Mucosa of descending colon (tissue), 3 donors: ENCODE measurements at regions not wholly inside any gene's neighbourhood (a gene's known extent, or its start where the extent isn't known, plus 50 kb on each side); places are given as distances from the start of the nearest gene placed in this dataset.
A peak's percentile ranks its signal among the peaks of the same experiment; 100 is the strongest.
"Not testable (repeated sequence)": the region's sequence is repeated elsewhere in the genome, so short reads cannot be mapped to it uniquely, and the experiment has no call there.

Source experiments
- ATAC-seq: fragments of 200-7000 bp; cut with Tn5 transposase; one replicate; pipeline ENCODE4 v1.9.1; 2020; ENCODE audit warnings: mild to moderate bottlenecking, moderate library complexity
- DNase-seq, 3 donors: peaks; one replicate each; pipeline ENCODE4 v3.0.0-alpha.2; 2020
- H3K36me3 ChIP-seq: fragments of 200-600 bp; one replicate; pipeline ENCODE4 v1.8.0; 2021; ENCODE audit warnings: low read depth, mild to moderate bottlenecking
- H3K4me1 ChIP-seq: fragments of 200-600 bp; one replicate; pipeline ENCODE4 v1.8.0; 2021; ENCODE audit warnings: low read depth, mild to moderate bottlenecking
- H3K4me3 ChIP-seq: fragments of 200-600 bp; one replicate; pipeline ENCODE4 v1.8.0; 2021; ENCODE audit warnings: mild to moderate bottlenecking
- H3K9me3 ChIP-seq: fragments of 200-600 bp; one replicate; pipeline ENCODE4 v1.8.0; 2021; ENCODE audit warnings: mild to moderate bottlenecking
- intact Hi-C, 2 donors: fragments of 100-400 bp; cut with DNase I in 1 of 2; cut with micrococcal nuclease in 1 of 2; formaldehyde crosslinking; loops; one replicate each; pipeline versions ENCODE4 v1.11.0 to v1.11.1; 2022; cut with DNase I, micrococcal nuclease
- TF ChIP-seq, protein P1 (sequence below): fragments of 200-600 bp; IDR thresholded peaks from one replicate; pipeline ENCODE4 v1.8.0; 2022; ENCODE audit warnings: antibody characterized with exemption, mild to moderate bottlenecking
- donor health status: DM: no; HTN: no; CAD: no; lungs with moderate emphysema.
- donor health status: DM: no; HTN: no; CAD: no.
- donor health status: DM: no; HTN: yes; CAD: no.

DNA sequence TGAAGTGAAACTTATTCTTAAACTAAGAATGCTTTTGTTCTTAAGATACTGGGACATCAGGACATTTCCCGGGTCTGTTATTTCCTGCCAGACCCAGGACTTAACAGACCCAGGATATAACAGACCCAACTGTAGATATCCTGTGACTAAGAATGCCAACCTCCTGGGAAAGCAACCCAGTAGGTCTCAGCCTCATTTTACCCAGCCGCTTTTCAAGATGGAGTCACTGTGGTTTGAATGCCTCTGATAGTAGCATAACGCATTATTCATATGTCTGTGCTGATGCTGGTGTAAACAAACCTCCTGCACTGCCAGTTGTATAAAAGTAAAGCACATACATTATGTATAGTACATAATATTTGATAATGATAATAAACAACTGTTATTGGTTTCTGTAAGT, 185.8 kb upstream of the GPRIN3 start:
- Histone ChIP-seq H3K36me3 (no peaks in the 10 kb centered on the region), H3K9me3 (no peaks in the 10 kb centered on the region), H3K4me1 (no peaks in the 10 kb centered on the region), H3K4me3 (no peak overlapping the region)
- ATAC-seq (no peak), DNase-seq (no peak)
- TF ChIP-seq, protein P1, sequence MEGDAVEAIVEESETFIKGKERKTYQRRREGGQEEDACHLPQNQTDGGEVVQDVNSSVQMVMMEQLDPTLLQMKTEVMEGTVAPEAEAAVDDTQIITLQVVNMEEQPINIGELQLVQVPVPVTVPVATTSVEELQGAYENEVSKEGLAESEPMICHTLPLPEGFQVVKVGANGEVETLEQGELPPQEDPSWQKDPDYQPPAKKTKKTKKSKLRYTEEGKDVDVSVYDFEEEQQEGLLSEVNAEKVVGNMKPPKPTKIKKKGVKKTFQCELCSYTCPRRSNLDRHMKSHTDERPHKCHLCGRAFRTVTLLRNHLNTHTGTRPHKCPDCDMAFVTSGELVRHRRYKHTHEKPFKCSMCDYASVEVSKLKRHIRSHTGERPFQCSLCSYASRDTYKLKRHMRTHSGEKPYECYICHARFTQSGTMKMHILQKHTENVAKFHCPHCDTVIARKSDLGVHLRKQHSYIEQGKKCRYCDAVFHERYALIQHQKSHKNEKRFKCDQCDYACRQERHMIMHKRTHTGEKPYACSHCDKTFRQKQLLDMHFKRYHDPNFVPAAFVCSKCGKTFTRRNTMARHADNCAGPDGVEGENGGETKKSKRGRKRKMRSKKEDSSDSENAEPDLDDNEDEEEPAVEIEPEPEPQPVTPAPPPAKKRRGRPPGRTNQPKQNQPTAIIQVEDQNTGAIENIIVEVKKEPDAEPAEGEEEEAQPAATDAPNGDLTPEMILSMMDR, result no peak
- intact Hi-C loops, result no loop called here

DNA sequence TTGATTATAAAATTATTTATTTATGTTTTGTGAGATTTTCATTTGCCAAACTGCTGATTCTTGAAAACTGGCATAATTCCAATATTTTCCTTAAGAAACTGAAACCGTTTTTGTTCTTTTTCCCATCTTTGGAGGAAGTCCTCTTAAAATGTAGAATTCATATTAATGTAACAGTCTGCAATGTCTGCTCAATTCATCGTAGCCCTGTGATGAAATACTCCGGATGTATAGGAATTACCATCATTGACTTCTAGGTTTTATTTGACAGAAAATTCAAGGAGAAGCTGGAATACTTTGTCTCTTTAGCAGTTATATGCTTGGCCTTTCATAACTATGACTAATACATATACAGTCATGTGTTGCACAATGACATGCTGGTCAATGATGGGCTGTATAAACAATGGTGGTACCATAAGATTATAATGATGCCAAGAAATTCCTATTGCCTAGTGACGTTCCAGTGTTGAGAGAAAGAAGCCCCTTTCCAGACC, 185.0 kb upstream of the GPRIN3 start:
- TF ChIP-seq, protein P1, result no peak
- no peaks in the 10 kb centered on the region for H3K9me3 ChIP-seq
- H3K4me3 ChIP-seq, result no peak overlapping the region
- DNase-seq (no peak), ATAC-seq (peak; percentile 38)
- H3K4me1 ChIP-seq, result no peaks in the 10 kb centered on the region
- intact Hi-C loops, result no loop called here
- no peaks in the 10 kb centered on the region for H3K36me3 ChIP-seq

DNA sequence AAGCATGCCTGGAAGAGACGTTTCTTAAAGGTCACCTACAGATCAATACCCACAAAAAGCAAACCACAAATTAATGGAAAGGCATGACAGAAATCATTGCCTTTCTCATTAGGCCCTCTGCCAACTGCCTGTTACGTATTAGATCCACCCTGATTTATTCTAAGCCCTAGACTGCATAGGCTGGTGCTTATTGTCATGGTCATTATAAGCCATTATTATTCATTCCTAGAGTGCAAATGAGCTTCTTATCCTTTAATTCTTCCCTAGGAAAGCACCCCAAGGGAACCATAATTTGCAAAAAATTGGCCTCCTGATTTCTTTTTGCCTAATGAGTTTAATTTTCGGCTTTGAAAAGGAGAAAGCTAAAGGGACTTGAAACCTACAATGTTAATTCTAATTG, 184.2 kb upstream of the GPRIN3 start:
- no peak for DNase-seq
- TF ChIP-seq, protein P1, result no peak
- H3K9me3 ChIP-seq, result no peaks in the 10 kb centered on the region
- no peak for ATAC-seq
- intact Hi-C loops, result no loop called here
- no peaks in the 10 kb centered on the region for H3K4me1 ChIP-seq
- no peaks in the 10 kb centered on the region for H3K36me3 ChIP-seq
- no peak overlapping the region for H3K4me3 ChIP-seq

DNA sequence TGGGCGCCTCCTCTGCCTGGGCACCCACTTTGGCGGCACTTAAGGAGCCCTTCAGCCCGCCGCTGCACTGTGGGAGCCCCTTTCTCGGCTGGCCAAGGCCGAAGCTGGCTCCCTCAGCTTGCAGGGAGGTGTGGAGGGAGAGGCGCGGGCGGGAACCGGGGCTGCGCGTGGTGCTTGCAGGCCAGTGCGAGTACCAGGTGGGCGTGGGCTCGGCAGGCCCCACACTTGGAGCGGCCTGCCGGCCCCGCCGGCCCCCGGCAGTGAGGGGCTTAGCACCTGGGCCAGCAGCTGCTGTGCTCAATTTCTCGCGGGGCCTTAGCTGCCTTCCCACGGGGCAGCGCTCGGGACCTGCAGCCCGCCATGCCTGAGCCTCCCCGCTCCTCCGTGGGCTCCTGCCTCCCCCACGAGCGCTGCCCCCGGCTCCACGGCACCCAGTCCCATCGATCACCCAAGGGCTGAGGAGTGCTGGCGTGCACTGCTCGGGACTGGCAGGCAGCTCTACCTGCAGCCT, 182.4 kb upstream of the GPRIN3 start:
- ATAC-seq, result not testable (repeated sequence)

DNA sequence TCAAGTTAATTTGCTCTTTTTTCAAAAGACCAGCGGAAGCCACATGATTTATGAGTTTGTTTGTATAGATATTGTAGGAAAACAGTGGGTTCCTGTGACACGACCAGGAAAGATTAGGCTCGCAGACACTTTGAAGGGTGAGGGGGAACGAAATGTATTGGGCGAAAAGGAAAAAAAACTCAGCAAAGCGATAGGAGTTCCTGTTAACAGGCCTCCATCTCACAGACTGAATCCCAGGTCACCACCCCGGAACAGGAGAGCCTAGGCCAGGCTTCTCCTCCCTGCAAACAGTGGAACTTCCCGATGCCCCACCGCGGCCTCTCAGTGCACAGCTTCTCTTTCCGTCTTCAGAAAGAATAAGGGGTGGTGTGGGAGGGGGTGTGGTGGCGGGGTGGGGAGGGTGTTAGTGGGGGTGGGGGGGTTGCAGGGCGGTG, 181.8 kb upstream of the GPRIN3 start:
- ATAC-seq, result no peak
- Histone ChIP-seq H3K4me1 (no peaks in the 10 kb centered on the region), H3K4me3 (no peak overlapping the region), H3K36me3 (no peaks in the 10 kb centered on the region), H3K9me3 (no peaks in the 10 kb centered on the region)
- intact Hi-C loops, result no loop called here
- TF ChIP-seq, protein P1, result no peak
- peak in 1 of 3 donors; percentile 5 for DNase-seq

More for the DNA sequence above, 182.4 kb upstream of the GPRIN3 start:
- H3K36me3 ChIP-seq, H3K4me3 ChIP-seq, H3K4me1 ChIP-seq, H3K9me3 ChIP-seq, intact Hi-C loops, DNase-seq: not testable (repeated sequence)

DNA sequence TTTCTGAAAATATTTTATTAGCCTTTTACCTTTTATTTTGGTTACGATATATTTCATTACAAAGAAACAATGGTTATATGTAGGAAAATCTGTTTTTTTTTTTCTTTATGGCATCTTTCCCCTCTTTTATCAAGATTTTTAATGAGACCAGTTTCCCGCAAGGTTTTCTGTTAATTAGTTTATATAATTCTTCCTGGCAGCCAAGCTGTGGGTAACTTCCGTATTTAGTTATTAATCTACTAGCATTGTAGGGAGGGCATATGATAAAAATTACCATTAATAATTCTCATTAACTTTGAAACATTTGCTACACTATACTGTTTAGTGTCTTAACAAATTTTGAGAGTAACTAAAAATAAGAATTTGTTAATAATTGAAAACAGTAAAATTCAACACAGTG, 181.1 kb upstream of the GPRIN3 start:
- H3K36me3 ChIP-seq, result no peaks in the 10 kb centered on the region
- intact Hi-C loops, result no loop called here
- no peaks in the 10 kb centered on the region for H3K4me1 ChIP-seq
- no peaks in the 10 kb centered on the region for H3K9me3 ChIP-seq
- ATAC-seq (no peak), DNase-seq (no peak)
- TF ChIP-seq, protein P1, result no peak
- H3K4me3 ChIP-seq, result no peak overlapping the region
